H1 (cell line): ENCODE measurements at regions not wholly inside any gene's neighbourhood (a gene's known extent, or its start where the extent isn't known, plus 50 kb on each side); places are given as distances from the start of the nearest gene placed in this dataset.
"Not testable (repeated sequence)": the region's sequence is repeated elsewhere in the genome, so short reads cannot be mapped to it uniquely, and the experiment has no call there.

Source experiments
- CTCF ChIA-PET: fragments of 300-600 bp; sonication (Branson Sonifier 250); formaldehyde crosslinking; loops from one replicate; lab custom pipeline; 2021; ENCODE audit not compliant: partially characterized antibody; lab: Charles Lee
- POLR2A ChIA-PET: fragments of 300-600 bp; sonication (Branson Sonifier 250); formaldehyde crosslinking; loops from one replicate; lab custom pipeline; 2021; ENCODE audit warnings: inconsistent platforms; ENCODE audit not compliant: partially characterized antibody; lab: Charles Lee
- DNase-seq, 2 experiments: peaks; one replicate each; pipeline versions ENCODE4 v3.0.0 to v3.0.0-alpha.2; 2010 to 2022; ENCODE audit warnings: low spot score in 2 of 2, low read depth in 1 of 2, mixed read lengths in 1 of 2
- FAIRE-seq: peaks from 2 replicates; lab custom pipeline; 2011; peaks lifted over from hg19 to GRCh38; lab: Jason Lieb, UNC
- H2AFZ ChIP-seq: 2 replicates; pipeline ENCODE4 v1.8.1; 2012; ENCODE audit warnings: low read length, inconsistent platforms
- H2AK5ac ChIP-seq: 2 replicates; pipeline ENCODE4 v1.6.1; 2013; ENCODE audit warnings: low read depth, low read length
- H2BK120ac ChIP-seq: replicated peaks from 2 replicates; pipeline ENCODE3; 2013; ENCODE audit warnings: low read depth, low read length, inconsistent platforms
- H2BK12ac ChIP-seq: 2 replicates; pipeline ENCODE4 v1.6.1; 2013; ENCODE audit warnings: low read depth, low read length
- H2BK15ac ChIP-seq: 2 replicates; pipeline ENCODE4 v1.6.1; 2013; ENCODE audit warnings: low read length
- H2BK20ac ChIP-seq: 2 replicates; pipeline ENCODE4 v1.6.1; 2013; ENCODE audit warnings: low read length
- H2BK5ac ChIP-seq: 2 replicates; pipeline ENCODE4 v1.6.1; 2013; ENCODE audit warnings: low read depth, low read length
- H3K14ac ChIP-seq: 2 replicates; pipeline ENCODE4 v1.6.1; 2013; ENCODE audit warnings: inconsistent platforms; ENCODE audit not compliant: insufficient read length
- H3K18ac ChIP-seq: 2 replicates; pipeline ENCODE4 v1.6.1; 2013; ENCODE audit warnings: low read length; ENCODE audit errors: extremely low read depth
- H3K23ac ChIP-seq: 2 replicates; pipeline ENCODE4 v1.6.1; 2013; ENCODE audit warnings: inconsistent platforms; ENCODE audit not compliant: insufficient read length
- H3K23me2 ChIP-seq: 2 replicates; pipeline ENCODE4 v1.6.1; 2013; ENCODE audit warnings: low read depth, low read length
- H3K27ac ChIP-seq: 2 replicates; pipeline ENCODE4 v1.6.1; 2011; ENCODE audit warnings: low read depth, low read length, inconsistent platforms
- H3K27me3 ChIP-seq, 4 experiments: replicated peaks in 1 of 4; 1 replicate in 1 of 4; 2 replicates in 3 of 4; pipeline versions ENCODE4 v1.6.1 to v1.8.1; 2011 to 2013; ENCODE audit warnings: low read length in 3 of 4, mild to moderate bottlenecking in 3 of 4, inconsistent platforms in 2 of 4, mixed read lengths in 2 of 4, moderate library complexity in 1 of 4; ENCODE audit not compliant: control insufficient read depth in 3 of 4, insufficient read depth in 3 of 4; ENCODE audit errors: extremely low read depth in 1 of 4
- H3K36me3 ChIP-seq, 4 experiments: 2 replicates each; pipeline versions ENCODE4 v1.6.1 to v1.8.1; 2011 to 2013; ENCODE audit warnings: mild to moderate bottlenecking in 4 of 4, low read length in 3 of 4, moderate library complexity in 2 of 4, control low read depth in 1 of 4, inconsistent platforms in 1 of 4; ENCODE audit not compliant: insufficient read depth in 4 of 4, control insufficient read depth in 2 of 4
- H3K4ac ChIP-seq: replicated peaks from 2 replicates; pipeline ENCODE3; 2013; ENCODE audit warnings: low read length, low read depth, mixed read lengths, inconsistent platforms; ENCODE audit not compliant: insufficient read length
- H3K4me1 ChIP-seq, 4 experiments: replicated peaks in 1 of 4; 1 replicate in 1 of 4; 2 replicates in 3 of 4; pipeline versions ENCODE4 v1.6.1 to v1.8.1; 2011 to 2013; ENCODE audit warnings: low read length in 3 of 4, inconsistent platforms in 2 of 4, mixed read lengths in 1 of 4; ENCODE audit not compliant: insufficient read depth in 4 of 4, control insufficient read depth in 3 of 4
- H3K4me2 ChIP-seq, 2 experiments: 2 replicates each; pipeline versions ENCODE4 v1.6.1 to v1.8.1; 2011 to 2013; ENCODE audit warnings: low read depth in 2 of 2, low read length in 2 of 2, control low read depth in 1 of 2, inconsistent platforms in 1 of 2, mild to moderate bottlenecking in 1 of 2; ENCODE audit not compliant: insufficient read depth in 1 of 2
- H3K4me3 ChIP-seq, 4 experiments: fragments of 200-600, 300-600 bp in 1 of 4; sonication (generic), shearing (Covaris generic), sonication (Bioruptor Twin) in 1 of 4; 2 replicates each; pipeline versions ENCODE4 v1.5.1 to v1.8.1; 2011 to 2016; ENCODE audit warnings: low read length in 4 of 4, low read depth in 3 of 4, control low read depth in 2 of 4, inconsistent platforms in 2 of 4, mild to moderate bottlenecking in 2 of 4, mixed read lengths in 1 of 4, moderate library complexity in 1 of 4; ENCODE audit not compliant: insufficient read depth in 2 of 4; ENCODE audit errors: extremely low read depth in 1 of 4
- H3K56ac ChIP-seq: replicated peaks from 2 replicates; pipeline ENCODE3; 2013; ENCODE audit warnings: low read depth, mild to moderate bottlenecking, mixed read lengths, low read length, inconsistent platforms; ENCODE audit not compliant: insufficient read length
- H3K79me1 ChIP-seq: 2 replicates; pipeline ENCODE4 v1.6.1; 2013; ENCODE audit warnings: low read depth, low read length, control low read depth
- H3K79me2 ChIP-seq, 2 experiments: 2 replicates each; pipeline versions ENCODE4 v1.6.1 to v1.8.1; 2012 to 2013; ENCODE audit warnings: low read length in 2 of 2, mild to moderate bottlenecking in 2 of 2, inconsistent platforms in 1 of 2; ENCODE audit not compliant: insufficient read depth in 2 of 2, control insufficient read depth in 1 of 2
- H3K9ac ChIP-seq, 4 experiments: replicated peaks in 1 of 4; 1 replicate in 1 of 4; 2 replicates in 3 of 4; pipeline versions ENCODE4 v1.6.1 to v1.8.1; 2011 to 2013; ENCODE audit warnings: low read depth in 3 of 4, low read length in 3 of 4, control low read depth in 2 of 4, mild to moderate bottlenecking in 2 of 4, moderate library complexity in 2 of 4, inconsistent platforms in 1 of 4; ENCODE audit errors: extremely low read depth in 1 of 4
- H3K9me3 ChIP-seq, 2 experiments: 2 replicates each; pipeline versions ENCODE4 v1.6.1 to v1.8.1; 2012 to 2013; ENCODE audit warnings: mild to moderate bottlenecking in 2 of 2, moderate library complexity in 2 of 2, control low read depth in 1 of 2, inconsistent platforms in 1 of 2, low read depth in 1 of 2, low read length in 1 of 2, mixed read lengths in 1 of 2; ENCODE audit not compliant: insufficient read depth in 2 of 2
- H4K20me1 ChIP-seq, 2 experiments: replicated peaks in 1 of 2; 2 replicates each; pipeline versions ENCODE3 to v1.8.1; 2011 to 2013; ENCODE audit warnings: inconsistent platforms in 2 of 2, low read length in 2 of 2, mild to moderate bottlenecking in 1 of 2; ENCODE audit not compliant: insufficient read depth in 2 of 2, control insufficient read depth in 1 of 2
- H4K5ac ChIP-seq: 2 replicates; pipeline ENCODE4 v1.6.1; 2013; ENCODE audit warnings: low read length, low read depth, mixed read lengths, inconsistent platforms; ENCODE audit not compliant: insufficient read length
- H4K8ac ChIP-seq: 2 replicates; pipeline ENCODE4 v1.8.0; 2013; ENCODE audit warnings: mild to moderate bottlenecking, moderate library complexity, low read length, inconsistent platforms; ENCODE audit not compliant: insufficient read depth; ENCODE audit errors: extremely low read depth
- H4K91ac ChIP-seq: replicated peaks from 2 replicates; pipeline ENCODE3; 2013; ENCODE audit warnings: low read length, mixed read lengths, inconsistent platforms; ENCODE audit not compliant: insufficient read length
- MAFK ChIP-seq: IDR thresholded peaks from 2 replicates; pipeline ENCODE4 v1.6.1; 2012; ENCODE audit warnings: low read depth, mild to moderate bottlenecking, improper control_type of control experiment, low read length
- PHF8 ChIP-seq: fragments of 200-600 bp; sonication (generic); conservative IDR thresholded peaks from 2 replicates; pipeline ENCODE4 v1.7.1; 2012; ENCODE audit warnings: low read depth, mild to moderate bottlenecking, inconsistent platforms, low read length, moderate library complexity
- SIN3A ChIP-seq, 2 experiments: IDR thresholded peaks in 1 of 2; conservative IDR thresholded peaks in 1 of 2; 2 replicates each; pipeline ENCODE4 v1.6.1; 2011 to 2012; ENCODE audit warnings: low read length in 2 of 2, improper control_type of control experiment in 1 of 2, low read depth in 1 of 2, mild to moderate bottlenecking in 1 of 2
- whole genome bisulfite sequencing, 2 experiments: shearing (Covaris generic) in 1 of 2; methylation state at CpG; one replicate each; pipeline versions ENCODE4 v1.1.6 to v1.1.7; 2013 to 2015; ENCODE audit warnings: low lambda C conversion rate in 2 of 2, mixed read lengths in 2 of 2, inconsistent platforms in 1 of 2, low coverage in 1 of 2, missing lambda C conversion rate in 1 of 2; ENCODE audit not compliant: insufficient replicate concordance in 2 of 2, insufficient coverage in 1 of 2, insufficient read length in 1 of 2; ENCODE audit errors: extremely low coverage in 1 of 2, missing lambda C conversion rate in 1 of 2; 5-methylcytosine and 5-hydroxymethylcytosine counted together

DNA sequence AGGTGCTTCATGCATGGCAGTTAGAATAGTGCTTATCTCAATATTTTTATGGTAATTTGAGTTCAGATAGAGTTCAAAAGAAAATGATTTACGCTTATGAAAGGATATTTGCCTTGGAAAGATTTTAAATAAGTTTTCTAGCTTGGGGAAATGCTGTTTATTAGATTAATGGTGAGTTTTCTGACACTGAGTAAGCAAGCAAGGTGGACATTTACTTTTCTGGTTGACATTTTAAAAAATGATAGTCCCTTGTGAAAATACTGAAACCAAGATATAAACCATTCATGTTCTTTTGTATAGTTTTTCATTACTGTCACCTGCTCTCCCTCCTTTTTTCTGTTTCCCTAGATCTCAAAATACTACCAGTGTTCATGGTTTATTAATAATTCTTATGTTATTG lies 1034.8 kb upstream of the SPRY2 start (continued):
- TF ChIP-seq PHF8 (no peak), SIN3A (conservative IDR thresholded peaks at IDR 0.05 in 1 of 2, IDR thresholded peaks at IDR 0.05 in 1 of 2; ENCODE audit: low read depth in 1 of 2, low read length in 2 of 2) (no peak), MAFK (no peak)

DNA sequence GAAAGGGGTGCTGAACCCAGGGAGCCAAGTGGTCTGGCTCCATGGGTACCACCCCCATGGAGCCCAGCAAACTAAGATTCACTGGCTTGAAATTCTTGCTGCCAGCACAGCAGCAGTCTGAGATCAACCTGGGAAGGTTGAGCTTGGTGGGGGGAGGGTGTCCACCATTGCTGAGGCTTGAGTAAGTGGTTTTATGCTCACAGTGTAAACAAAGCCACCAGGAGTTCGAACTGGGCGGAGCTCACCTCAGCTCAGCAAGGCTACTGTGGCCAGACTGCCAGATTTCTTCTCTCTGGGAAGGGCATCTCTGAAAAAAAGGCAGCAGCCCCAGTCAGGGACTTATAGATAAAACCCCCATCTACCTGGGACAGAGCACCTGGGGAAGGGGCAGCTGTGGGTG lies 1021.8 kb upstream of the SPRY2 start:
- H4K8ac ChIP-seq, H3K9ac ChIP-seq, H3K4me1 ChIP-seq, FAIRE-seq, H3K18ac ChIP-seq, H2AFZ ChIP-seq, H3K14ac ChIP-seq, H3K9me3 ChIP-seq, H4K20me1 ChIP-seq, H3K56ac ChIP-seq, H3K79me1 ChIP-seq, H3K27me3 ChIP-seq, H3K4ac ChIP-seq, H3K23me2 ChIP-seq, H3K79me2 ChIP-seq, H3K4me3 ChIP-seq, H3K23ac ChIP-seq, H2BK15ac ChIP-seq, H3K27ac ChIP-seq, CTCF ChIA-PET, DNase-seq, H3K36me3 ChIP-seq, H2AK5ac ChIP-seq, H2BK120ac ChIP-seq, H2BK5ac ChIP-seq, H3K4me2 ChIP-seq, POLR2A ChIA-PET, H4K5ac ChIP-seq, H2BK20ac ChIP-seq, H4K91ac ChIP-seq: not testable (repeated sequence)
- 94% methylated on average over 2 of the region's 2 CpGs; no CpG with 5 or more reads in 1 of the 2 experiments for WGBS, 2 experiments
- 0 out of 2 replicates have a peak overlapping the region, but pooled peaks have one; percentile 39 for H2BK12ac ChIP-seq
